MM.1S (cell line): ENCODE measurements at regions not wholly inside any gene's neighbourhood (a gene's known extent, or its start where the extent isn't known, plus 50 kb on each side); places are given as distances from the start of the nearest gene placed in this dataset.

Experiments used
- EZH2 ChIP-seq: fragments of 300-600 bp; sonication (generic); optimal IDR thresholded peaks from 2 replicates; pipeline ENCODE3; 2017; ENCODE audit warnings: low read depth, mild to moderate bottlenecking, antibody characterized with exemption, low read length, mixed read lengths
- EZH2phosphoT487 ChIP-seq: fragments of 300-600 bp; sonication (generic); IDR thresholded peaks from 2 replicates; pipeline ENCODE4 v1.6.1; 2018; ENCODE audit warnings: antibody characterized with exemption, low read length
- TF ChIP-seq, protein P1 (sequence below): fragments of 300-600 bp; sonication (generic); IDR thresholded peaks from 2 replicates; pipeline ENCODE4 v1.5.1; 2016; ENCODE audit warnings: antibody characterized with exemption, low read length, mixed read lengths

DNA sequence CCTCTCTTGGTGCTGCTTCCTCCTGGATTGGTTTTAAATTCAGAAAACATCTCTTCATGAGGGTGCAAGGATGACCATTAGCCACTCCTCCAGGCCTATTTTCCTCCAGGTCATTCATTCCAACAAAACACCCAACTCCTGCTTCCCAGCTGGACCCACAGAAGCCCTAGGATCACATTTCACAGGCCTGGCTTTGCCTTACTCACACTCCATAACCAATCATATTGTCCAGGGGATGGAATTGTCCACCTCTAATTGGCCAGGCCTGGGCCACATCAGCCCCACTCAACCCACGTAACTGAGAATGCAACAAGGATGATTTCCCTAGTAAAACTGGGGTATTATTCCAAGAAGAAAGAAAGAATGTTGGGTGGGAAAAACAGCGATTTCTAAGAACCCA is 616.7 kb upstream of the SUCLG2 start:
- TF ChIP-seq, protein P1, sequence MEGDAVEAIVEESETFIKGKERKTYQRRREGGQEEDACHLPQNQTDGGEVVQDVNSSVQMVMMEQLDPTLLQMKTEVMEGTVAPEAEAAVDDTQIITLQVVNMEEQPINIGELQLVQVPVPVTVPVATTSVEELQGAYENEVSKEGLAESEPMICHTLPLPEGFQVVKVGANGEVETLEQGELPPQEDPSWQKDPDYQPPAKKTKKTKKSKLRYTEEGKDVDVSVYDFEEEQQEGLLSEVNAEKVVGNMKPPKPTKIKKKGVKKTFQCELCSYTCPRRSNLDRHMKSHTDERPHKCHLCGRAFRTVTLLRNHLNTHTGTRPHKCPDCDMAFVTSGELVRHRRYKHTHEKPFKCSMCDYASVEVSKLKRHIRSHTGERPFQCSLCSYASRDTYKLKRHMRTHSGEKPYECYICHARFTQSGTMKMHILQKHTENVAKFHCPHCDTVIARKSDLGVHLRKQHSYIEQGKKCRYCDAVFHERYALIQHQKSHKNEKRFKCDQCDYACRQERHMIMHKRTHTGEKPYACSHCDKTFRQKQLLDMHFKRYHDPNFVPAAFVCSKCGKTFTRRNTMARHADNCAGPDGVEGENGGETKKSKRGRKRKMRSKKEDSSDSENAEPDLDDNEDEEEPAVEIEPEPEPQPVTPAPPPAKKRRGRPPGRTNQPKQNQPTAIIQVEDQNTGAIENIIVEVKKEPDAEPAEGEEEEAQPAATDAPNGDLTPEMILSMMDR = no peak
- TF ChIP-seq EZH2 (no peak), EZH2phosphoT487 (no peak)
